ENCODE measurements at regions not wholly inside any gene's neighbourhood (a gene's known extent, or its start where the extent isn't known, plus 50 kb on each side); places are given as distances from the start of the nearest gene placed in this dataset.

GRCh38 chr1:47519491-47519890, 81.6 kb downstream of the FOXD2 start:
- TF ChIP-seq POLR2A (IDR thresholded peaks at IDR 0.05; ENCODE audit: low read depth, low read length) (no peak), PAX5 (IDR thresholded peaks at IDR 0.05; ENCODE audit: insufficient read depth, low read length, severe bottlenecking) (no peak), POLR2AphosphoS5 (IDR thresholded peaks at IDR 0.05; ENCODE audit: low read depth, low read length) (no peak), TAF1 (IDR thresholded peaks at IDR 0.05; ENCODE audit: low read depth, low read length) (no peak), SPI1 (IDR thresholded peaks at IDR 0.05; ENCODE audit: low read depth, low read length) (no peak), POU2F2 (IDR thresholded peaks at IDR 0.05; ENCODE audit: low read depth, low read length) (no peak)

Measured in GM12891 (cell line).